ENCODE measurements at regions not wholly inside any gene's neighbourhood (a gene's known extent, or its start where the extent isn't known, plus 50 kb on each side); places are given as distances from the start of the nearest gene placed in this dataset.
A peak's percentile ranks its signal among the peaks of the same experiment; 100 is the strongest.

GRCh38 chr17:77417575-77417974 is 276.8 kb downstream of the SEC14L1 start:
- no peaks in the 10 kb centered on the region for H3K9me3 Mint-ChIP-seq
- H3K27ac Mint-ChIP-seq: no peak overlapping the region
- H3K4me1 Mint-ChIP-seq: peaks cover 50% of the 10 kb centered on the region
- CTCF ChIA-PET: interaction anchor here (5.2 kb wide), 1 partner anchor 12 kb away, joined by 93 read pairs; no protein-coding TSS in a partner anchor
- TF ChIP-seq, protein P1, sequence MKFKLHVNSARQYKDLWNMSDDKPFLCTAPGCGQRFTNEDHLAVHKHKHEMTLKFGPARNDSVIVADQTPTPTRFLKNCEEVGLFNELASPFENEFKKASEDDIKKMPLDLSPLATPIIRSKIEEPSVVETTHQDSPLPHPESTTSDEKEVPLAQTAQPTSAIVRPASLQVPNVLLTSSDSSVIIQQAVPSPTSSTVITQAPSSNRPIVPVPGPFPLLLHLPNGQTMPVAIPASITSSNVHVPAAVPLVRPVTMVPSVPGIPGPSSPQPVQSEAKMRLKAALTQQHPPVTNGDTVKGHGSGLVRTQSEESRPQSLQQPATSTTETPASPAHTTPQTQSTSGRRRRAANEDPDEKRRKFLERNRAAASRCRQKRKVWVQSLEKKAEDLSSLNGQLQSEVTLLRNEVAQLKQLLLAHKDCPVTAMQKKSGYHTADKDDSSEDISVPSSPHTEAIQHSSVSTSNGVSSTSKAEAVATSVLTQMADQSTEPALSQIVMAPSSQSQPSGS (CRISPR knock-in tag; IDR thresholded peaks at IDR 0.05; ENCODE audit: borderline replicate concordance, low read depth): no peak
- TF ChIP-seq, protein P2, sequence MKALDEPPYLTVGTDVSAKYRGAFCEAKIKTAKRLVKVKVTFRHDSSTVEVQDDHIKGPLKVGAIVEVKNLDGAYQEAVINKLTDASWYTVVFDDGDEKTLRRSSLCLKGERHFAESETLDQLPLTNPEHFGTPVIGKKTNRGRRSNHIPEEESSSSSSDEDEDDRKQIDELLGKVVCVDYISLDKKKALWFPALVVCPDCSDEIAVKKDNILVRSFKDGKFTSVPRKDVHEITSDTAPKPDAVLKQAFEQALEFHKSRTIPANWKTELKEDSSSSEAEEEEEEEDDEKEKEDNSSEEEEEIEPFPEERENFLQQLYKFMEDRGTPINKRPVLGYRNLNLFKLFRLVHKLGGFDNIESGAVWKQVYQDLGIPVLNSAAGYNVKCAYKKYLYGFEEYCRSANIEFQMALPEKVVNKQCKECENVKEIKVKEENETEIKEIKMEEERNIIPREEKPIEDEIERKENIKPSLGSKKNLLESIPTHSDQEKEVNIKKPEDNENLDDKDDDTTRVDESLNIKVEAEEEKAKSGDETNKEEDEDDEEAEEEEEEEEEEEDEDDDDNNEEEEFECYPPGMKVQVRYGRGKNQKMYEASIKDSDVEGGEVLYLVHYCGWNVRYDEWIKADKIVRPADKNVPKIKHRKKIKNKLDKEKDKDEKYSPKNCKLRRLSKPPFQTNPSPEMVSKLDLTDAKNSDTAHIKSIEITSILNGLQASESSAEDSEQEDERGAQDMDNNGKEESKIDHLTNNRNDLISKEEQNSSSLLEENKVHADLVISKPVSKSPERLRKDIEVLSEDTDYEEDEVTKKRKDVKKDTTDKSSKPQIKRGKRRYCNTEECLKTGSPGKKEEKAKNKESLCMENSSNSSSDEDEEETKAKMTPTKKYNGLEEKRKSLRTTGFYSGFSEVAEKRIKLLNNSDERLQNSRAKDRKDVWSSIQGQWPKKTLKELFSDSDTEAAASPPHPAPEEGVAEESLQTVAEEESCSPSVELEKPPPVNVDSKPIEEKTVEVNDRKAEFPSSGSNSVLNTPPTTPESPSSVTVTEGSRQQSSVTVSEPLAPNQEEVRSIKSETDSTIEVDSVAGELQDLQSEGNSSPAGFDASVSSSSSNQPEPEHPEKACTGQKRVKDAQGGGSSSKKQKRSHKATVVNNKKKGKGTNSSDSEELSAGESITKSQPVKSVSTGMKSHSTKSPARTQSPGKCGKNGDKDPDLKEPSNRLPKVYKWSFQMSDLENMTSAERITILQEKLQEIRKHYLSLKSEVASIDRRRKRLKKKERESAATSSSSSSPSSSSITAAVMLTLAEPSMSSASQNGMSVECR (CRISPR knock-in tag; IDR thresholded peaks at IDR 0.05; ENCODE audit: borderline replicate concordance): no peak
- TF ChIP-seq JAZF1 (CRISPR knock-in tag; IDR thresholded peaks at IDR 0.05): no peak
- H3K4me3 Mint-ChIP-seq: no peak overlapping the region
- DNase-seq (ENCODE audit: low spot score) (no peak), ATAC-seq (no peak)
- no peaks in the 10 kb centered on the region for H3K36me3 Mint-ChIP-seq
- POLR2A ChIA-PET: interaction anchor here (0.5 kb wide), 1 partner anchor 508 kb away, joined by 3 read pairs; no protein-coding TSS in a partner anchor
- no peaks in the 10 kb centered on the region; the same call in 1 of the 2 replicates for H3K27me3 Mint-ChIP-seq (ENCODE audit: low read depth)

DNA sequence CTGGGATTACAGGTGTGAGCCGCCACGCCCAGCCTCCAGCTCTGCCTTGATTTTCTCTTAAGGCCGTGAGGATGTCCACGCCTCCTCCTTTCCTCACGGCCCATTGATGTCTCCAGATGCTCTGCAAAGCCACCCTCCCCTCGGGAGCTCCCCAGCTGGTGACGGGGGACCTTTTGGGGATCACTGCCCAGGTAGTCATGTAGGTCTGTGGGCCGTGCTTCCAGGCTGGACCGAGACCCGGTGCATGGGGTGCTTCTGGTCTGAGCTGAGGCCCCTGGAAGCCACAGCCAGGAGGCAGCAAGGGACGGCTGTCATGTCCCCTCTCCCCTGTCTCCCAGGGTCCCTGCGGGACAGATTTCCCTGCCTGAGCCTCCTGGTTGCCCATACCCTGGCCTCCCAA is 277.8 kb downstream of the SEC14L1 start:
- no peaks in the 10 kb centered on the region; the same call in 1 of the 2 replicates for H3K27me3 Mint-ChIP-seq (ENCODE audit: low read depth)
- TF ChIP-seq RORB (CRISPR knock-in tag; IDR thresholded peaks at IDR 0.05) (no peak), RELA (CRISPR knock-in tag; IDR thresholded peaks at IDR 0.05; ENCODE audit: borderline replicate concordance) (no peak), IRF2 (CRISPR knock-in tag; IDR thresholded peaks at IDR 0.05; ENCODE audit: borderline replicate concordance, low read depth) (no peak), HMGA2 (CRISPR knock-in tag; IDR thresholded peaks at IDR 0.05) (no peak), ERG (CRISPR knock-in tag; IDR thresholded peaks at IDR 0.05) (no peak), ETV6 (CRISPR knock-in tag; IDR thresholded peaks at IDR 0.05) (no peak)
- TF ChIP-seq, protein P3, sequence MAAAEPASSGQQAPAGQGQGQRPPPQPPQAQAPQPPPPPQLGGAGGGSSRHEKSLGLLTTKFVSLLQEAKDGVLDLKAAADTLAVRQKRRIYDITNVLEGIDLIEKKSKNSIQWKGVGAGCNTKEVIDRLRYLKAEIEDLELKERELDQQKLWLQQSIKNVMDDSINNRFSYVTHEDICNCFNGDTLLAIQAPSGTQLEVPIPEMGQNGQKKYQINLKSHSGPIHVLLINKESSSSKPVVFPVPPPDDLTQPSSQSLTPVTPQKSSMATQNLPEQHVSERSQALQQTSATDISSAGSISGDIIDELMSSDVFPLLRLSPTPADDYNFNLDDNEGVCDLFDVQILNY (CRISPR knock-in tag; IDR thresholded peaks at IDR 0.05): no peak
- TF ChIP-seq, protein P4, sequence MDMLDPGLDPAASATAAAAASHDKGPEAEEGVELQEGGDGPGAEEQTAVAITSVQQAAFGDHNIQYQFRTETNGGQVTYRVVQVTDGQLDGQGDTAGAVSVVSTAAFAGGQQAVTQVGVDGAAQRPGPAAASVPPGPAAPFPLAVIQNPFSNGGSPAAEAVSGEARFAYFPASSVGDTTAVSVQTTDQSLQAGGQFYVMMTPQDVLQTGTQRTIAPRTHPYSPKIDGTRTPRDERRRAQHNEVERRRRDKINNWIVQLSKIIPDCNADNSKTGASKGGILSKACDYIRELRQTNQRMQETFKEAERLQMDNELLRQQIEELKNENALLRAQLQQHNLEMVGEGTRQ (CRISPR knock-in tag; IDR thresholded peaks at IDR 0.05): no peak
- TF ChIP-seq, protein P5, sequence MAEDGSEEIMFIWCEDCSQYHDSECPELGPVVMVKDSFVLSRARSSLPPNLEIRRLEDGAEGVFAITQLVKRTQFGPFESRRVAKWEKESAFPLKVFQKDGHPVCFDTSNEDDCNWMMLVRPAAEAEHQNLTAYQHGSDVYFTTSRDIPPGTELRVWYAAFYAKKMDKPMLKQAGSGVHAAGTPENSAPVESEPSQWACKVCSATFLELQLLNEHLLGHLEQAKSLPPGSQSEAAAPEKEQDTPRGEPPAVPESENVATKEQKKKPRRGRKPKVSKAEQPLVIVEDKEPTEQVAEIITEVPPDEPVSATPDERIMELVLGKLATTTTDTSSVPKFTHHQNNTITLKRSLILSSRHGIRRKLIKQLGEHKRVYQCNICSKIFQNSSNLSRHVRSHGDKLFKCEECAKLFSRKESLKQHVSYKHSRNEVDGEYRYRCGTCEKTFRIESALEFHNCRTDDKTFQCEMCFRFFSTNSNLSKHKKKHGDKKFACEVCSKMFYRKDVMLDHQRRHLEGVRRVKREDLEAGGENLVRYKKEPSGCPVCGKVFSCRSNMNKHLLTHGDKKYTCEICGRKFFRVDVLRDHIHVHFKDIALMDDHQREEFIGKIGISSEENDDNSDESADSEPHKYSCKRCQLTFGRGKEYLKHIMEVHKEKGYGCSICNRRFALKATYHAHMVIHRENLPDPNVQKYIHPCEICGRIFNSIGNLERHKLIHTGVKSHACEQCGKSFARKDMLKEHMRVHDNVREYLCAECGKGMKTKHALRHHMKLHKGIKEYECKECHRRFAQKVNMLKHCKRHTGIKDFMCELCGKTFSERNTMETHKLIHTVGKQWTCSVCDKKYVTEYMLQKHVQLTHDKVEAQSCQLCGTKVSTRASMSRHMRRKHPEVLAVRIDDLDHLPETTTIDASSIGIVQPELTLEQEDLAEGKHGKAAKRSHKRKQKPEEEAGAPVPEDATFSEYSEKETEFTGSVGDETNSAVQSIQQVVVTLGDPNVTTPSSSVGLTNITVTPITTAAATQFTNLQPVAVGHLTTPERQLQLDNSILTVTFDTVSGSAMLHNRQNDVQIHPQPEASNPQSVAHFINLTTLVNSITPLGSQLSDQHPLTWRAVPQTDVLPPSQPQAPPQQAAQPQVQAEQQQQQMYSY (CRISPR knock-in tag; IDR thresholded peaks at IDR 0.05): no peak
- ATAC-seq: no peak
- CTCF ChIA-PET: interaction anchor here (0.6 to 5.2 kb wide), 4 partner anchors 11 to 161 kb away, joined by 4 to 93 read pairs (median 9); no protein-coding TSS in a partner anchor
- no peak overlapping the region for H3K4me3 Mint-ChIP-seq
- peaks cover 52% of the 10 kb centered on the region for H3K4me1 Mint-ChIP-seq
- no peak for DNase-seq (ENCODE audit: low spot score)
- POLR2A ChIA-PET: interaction anchor here (0.7 kb wide), 1 partner anchor 18 kb away, joined by 3 read pairs; no protein-coding TSS in a partner anchor
- no peaks in the 10 kb centered on the region for H3K36me3 Mint-ChIP-seq
- H3K27ac Mint-ChIP-seq: peak overlapping the region; percentile 76; the same call in 1 of the 2 replicates
- no peaks in the 10 kb centered on the region for H3K9me3 Mint-ChIP-seq

All from WTC11 (cell line).